Panc1 (cell line): ENCODE measurements at regions not wholly inside any gene's neighbourhood (a gene's known extent, or its start where the extent isn't known, plus 50 kb on each side); places are given as distances from the start of the nearest gene placed in this dataset.
"Not testable (repeated sequence)": the region's sequence is repeated elsewhere in the genome, so short reads cannot be mapped to it uniquely, and the experiment has no call there.

Source experiments
- ATAC-seq: fragments of 200-7000 bp; cut with Tn5 transposase; 2 replicates; pipeline ENCODE4 v1.9.1; 2020; ENCODE audit warnings: mild to moderate bottlenecking, moderate library complexity
- BruUV-seq: library from RNA; stranded (reverse); fragments of 400-500 nt; replicated peaks from 2 replicates; lab custom pipeline; 2021; lab: Mats Ljungman, UMichigan
- CTCF ChIA-PET: fragments of 300-600 bp; sonication (Branson Sonifier 250); formaldehyde crosslinking; loops from one replicate; lab custom pipeline; 2022; ENCODE audit warnings: antibody characterized with exemption; lab: Charles Lee
- POLR2A ChIA-PET: fragments of 300-600 bp; sonication (Branson Sonifier 250); formaldehyde crosslinking; loops from one replicate; lab custom pipeline; 2022; ENCODE audit warnings: antibody characterized with exemption; lab: Charles Lee
- DNase-seq: peaks from one replicate; pipeline ENCODE4 v3.0.0-alpha.2; 2010; ENCODE audit warnings: low read depth, low spot score
- H3K27ac ChIP-seq: 2 replicates; pipeline ENCODE4 v1.5.1; 2011; ENCODE audit warnings: mild to moderate bottlenecking, low read length, inconsistent platforms
- H3K27me3 ChIP-seq: fragments of 200-500 bp; sonication (Bioruptor generic); 2 replicates; pipeline ENCODE4 v1.6.0; 2014; ENCODE audit warnings: low read length, inconsistent platforms; ENCODE audit not compliant: control insufficient read depth, insufficient read depth
- H3K36me3 ChIP-seq: fragments of 200-500 bp; sonication (Bioruptor generic); 2 replicates; pipeline ENCODE4 v1.5.1; 2014; ENCODE audit warnings: inconsistent platforms, mild to moderate bottlenecking, low read length, moderate library complexity; ENCODE audit not compliant: control insufficient read depth, insufficient read depth
- H3K4me1 ChIP-seq: 2 replicates; pipeline ENCODE4 v1.5.1; 2011; ENCODE audit warnings: inconsistent platforms, mild to moderate bottlenecking, low read length, moderate library complexity; ENCODE audit not compliant: control insufficient read depth, insufficient read depth
- H3K4me3 ChIP-seq, 2 experiments: 2 replicates each; pipeline ENCODE4 v1.5.1; 2011 to 2012; ENCODE audit warnings: low read depth in 2 of 2, low read length in 2 of 2, mild to moderate bottlenecking in 2 of 2, inconsistent platforms in 1 of 2, moderate library complexity in 1 of 2
- H3K9me3 ChIP-seq: fragments of 200-500 bp; sonication (Bioruptor generic); 2 replicates; pipeline ENCODE4 v1.5.1; 2014; ENCODE audit warnings: low read depth, mild to moderate bottlenecking, inconsistent platforms, low read length, moderate library complexity; ENCODE audit not compliant: control insufficient read depth, insufficient read depth
- CTCF ChIP-seq: fragments of 450-650 bp; IDR thresholded peaks from 2 replicates; pipeline ENCODE4 v1.5.1; 2017; ENCODE audit warnings: mild to moderate bottlenecking
- POLR2AphosphoS5 ChIP-seq: IDR thresholded peaks from 2 replicates; pipeline ENCODE4 v1.6.1; 2012; ENCODE audit warnings: mild to moderate bottlenecking, low read depth, low read length, moderate library complexity
- REST ChIP-seq, 2 experiments: IDR thresholded peaks; 2 replicates each; pipeline ENCODE4 v1.6.1; 2011 to 2012; ENCODE audit warnings: low read depth in 2 of 2, control low read depth in 1 of 2, low read length in 1 of 2, mild to moderate bottlenecking in 1 of 2, moderate library complexity in 1 of 2; ENCODE audit not compliant: insufficient read depth in 1 of 2
- SIN3A ChIP-seq: IDR thresholded peaks from 2 replicates; pipeline ENCODE4 v1.6.1; 2012; ENCODE audit warnings: low read depth, mild to moderate bottlenecking, low read length, moderate library complexity, borderline replicate concordance; ENCODE audit not compliant: insufficient read depth
- TCF7L2 ChIP-seq: IDR thresholded peaks from 2 replicates; pipeline ENCODE4 v1.6.1; 2011; ENCODE audit warnings: mild to moderate bottlenecking, low read depth, low read length, inconsistent platforms
- in situ Hi-C: cut with HindIII; loops from 2 replicates; pipeline ENCODE4 v1.10.0; 2016; ENCODE audit warnings: low sequenced_read_pairs, low pct_unique_long_range_greater_than_20kb
- intact Hi-C: fragments of 100-400 bp; cut with micrococcal nuclease; formaldehyde crosslinking; loops from one replicate; pipeline ENCODE4 v1.10.0; 2022; ENCODE audit not compliant: unreplicated experiment

- Histone ChIP-seq H3K27ac (no peak overlapping the region), H3K36me3 (no peaks in the 10 kb centered on the region), H3K4me3 (no peak overlapping the region), H3K4me1 (no peaks in the 10 kb centered on the region), H3K9me3 (no peaks in the 10 kb centered on the region), H3K27me3 (peaks cover 3% of the 10 kb centered on the region; the same call in 1 of the 2 replicates)
- no peak for ATAC-seq
- in situ Hi-C loops: no loop called here
- BruUV-seq: no TSS peak
- no peak for DNase-seq
- TF ChIP-seq CTCF (no peak), REST (IDR thresholded peaks at IDR 0.05; ENCODE audit: insufficient read depth in 1 of 2, low read depth in 2 of 2, low read length in 1 of 2) (no peak), POLR2AphosphoS5 (no peak), SIN3A (no peak), TCF7L2 (no peak)
- POLR2A ChIA-PET: no interaction called here
- CTCF ChIA-PET: no interaction called here
- intact Hi-C loops: no loop called here
Observed at GRCh38 chr7:112958775-112959174, 127.9 kb downstream of the GPR85 start.

GRCh38 chr7:112957901-112958300 is 128.7 kb downstream of the GPR85 start:
- no peaks in the 10 kb centered on the region for H3K27me3 ChIP-seq
- no peaks in the 10 kb centered on the region for H3K9me3 ChIP-seq
- in situ Hi-C loops: no loop called here
- no peak for ATAC-seq
- no peaks in the 10 kb centered on the region for H3K4me1 ChIP-seq
- BruUV-seq: no TSS peak
- H3K27ac ChIP-seq: no peak overlapping the region
- intact Hi-C loops: no loop called here
- ChIA-PET POLR2A (no interaction called here), CTCF (no interaction called here)
- TF ChIP-seq CTCF: no peak
- H3K4me3 ChIP-seq: no peak overlapping the region
- DNase-seq: no peak
- no peaks in the 10 kb centered on the region for H3K36me3 ChIP-seq

- H3K27ac ChIP-seq, DNase-seq, H3K9me3 ChIP-seq, POLR2A ChIA-PET, CTCF ChIA-PET, intact Hi-C loops, H3K4me3 ChIP-seq, ATAC-seq, H3K27me3 ChIP-seq, H3K4me1 ChIP-seq, H3K36me3 ChIP-seq, BruUV-seq, in situ Hi-C loops: not testable (repeated sequence)
Observed at GRCh38 chr7:112953031-112953430, 133.6 kb downstream of the GPR85 start.
